ENCODE measurements at regions not wholly inside any gene's neighbourhood (a gene's known extent, or its start where the extent isn't known, plus 50 kb on each side); places are given as distances from the start of the nearest gene placed in this dataset.

GRCh38 chr12:87679251-87679650 is 349.9 kb downstream of the C12orf50 start:
- H3K9me3 ChIP-seq (ENCODE audit: low read length), result no peaks in the 10 kb centered on the region

GRCh38 chr12:87678453-87678852 is 350.7 kb downstream of the C12orf50 start:
- Histone ChIP-seq H3K36me3 (ENCODE audit: insufficient read depth, low read length) (no peaks in the 10 kb centered on the region), H3K79me2 (replicated peaks; ENCODE audit: insufficient read depth, low read length) (no peaks in the 10 kb centered on the region), H2AFZ (ENCODE audit: low read depth, low read length) (no peak overlapping the region), H3K4me2 (ENCODE audit: low read length) (no peak overlapping the region), H3K9ac (ENCODE audit: low read length) (no peak overlapping the region), H3K27ac (ENCODE audit: low read length) (no peak overlapping the region), H3K4me3 (ENCODE audit: low read length) (no peak overlapping the region), H3K9me3 (ENCODE audit: low read length) (no peaks in the 10 kb centered on the region), H4K20me1 (ENCODE audit: insufficient read depth) (no peaks in the 10 kb centered on the region), H3K9me2 (ENCODE audit: insufficient read depth, low read length) (no peaks in the 10 kb centered on the region), H3K27me3 (ENCODE audit: insufficient read depth, low read depth, low read length) (no peaks in the 10 kb centered on the region), H3F3A (ENCODE audit: insufficient read depth, low read length, poor library complexity, severe bottlenecking) (no peaks in the 10 kb centered on the region)
- TF ChIP-seq TAF1 (IDR thresholded peaks at IDR 0.05; ENCODE audit: low read depth) (no peak), REST (IDR thresholded peaks at IDR 0.05; ENCODE audit: borderline replicate concordance) (no peak), RAD21 (conservative IDR thresholded peaks at IDR 0.05) (no peak), POLR2AphosphoS5 (IDR thresholded peaks at IDR 0.05) (no peak), CTCF (IDR thresholded peaks at IDR 0.05; ENCODE audit: poor library complexity, severe bottlenecking) (no peak), MXI1 (conservative IDR thresholded peaks at IDR 0.05; ENCODE audit: poor library complexity, severe bottlenecking) (no peak), SMC3 (conservative IDR thresholded peaks at IDR 0.05; ENCODE audit: poor library complexity) (no peak)

More at GRCh38 chr12:87679251-87679650, 349.9 kb downstream of the C12orf50 start:
- no peaks in the 10 kb centered on the region for H3K27me3 ChIP-seq (ENCODE audit: insufficient read depth, low read depth, low read length)
- H4K20me1 ChIP-seq (ENCODE audit: insufficient read depth), result no peaks in the 10 kb centered on the region
- H3K4me3 ChIP-seq (ENCODE audit: low read length), result no peak overlapping the region
- H3K27ac ChIP-seq (ENCODE audit: low read length), result no peak overlapping the region
- H3K36me3 ChIP-seq (ENCODE audit: insufficient read depth, low read length), result no peaks in the 10 kb centered on the region
- H3K9me2 ChIP-seq (ENCODE audit: insufficient read depth, low read length), result no peaks in the 10 kb centered on the region
- H3K4me2 ChIP-seq (ENCODE audit: low read length), result no peak overlapping the region
- H3K79me2 ChIP-seq (replicated peaks; ENCODE audit: insufficient read depth, low read length), result no peaks in the 10 kb centered on the region
- no peak for TF ChIP-seq EP300 (conservative IDR thresholded peaks at IDR 0.05; ENCODE audit: poor library complexity, severe bottlenecking)
- TF ChIP-seq SMC3 (conservative IDR thresholded peaks at IDR 0.05; ENCODE audit: poor library complexity), result no peak
- no peak overlapping the region for H3K9ac ChIP-seq (ENCODE audit: low read length)
- no peaks in the 10 kb centered on the region for H3F3A ChIP-seq (ENCODE audit: insufficient read depth, low read length, poor library complexity, severe bottlenecking)
- H2AFZ ChIP-seq (ENCODE audit: low read depth, low read length), result no peak overlapping the region

- TF ChIP-seq EZH2 (IDR thresholded peaks at IDR 0.05; ENCODE audit: borderline replicate concordance, insufficient read depth, low read length, poor library complexity, severe bottlenecking) (no peak), CTCF (IDR thresholded peaks at IDR 0.05; ENCODE audit: poor library complexity, severe bottlenecking) (no peak), EP300 (conservative IDR thresholded peaks at IDR 0.05; ENCODE audit: poor library complexity, severe bottlenecking) (no peak), POLR2AphosphoS5 (IDR thresholded peaks at IDR 0.05) (no peak), REST (IDR thresholded peaks at IDR 0.05; ENCODE audit: borderline replicate concordance) (no peak), SMC3 (conservative IDR thresholded peaks at IDR 0.05; ENCODE audit: poor library complexity) (no peak), MXI1 (conservative IDR thresholded peaks at IDR 0.05; ENCODE audit: poor library complexity, severe bottlenecking) (no peak), TAF1 (IDR thresholded peaks at IDR 0.05; ENCODE audit: low read depth) (no peak), RAD21 (conservative IDR thresholded peaks at IDR 0.05) (no peak)
- no peaks in the 10 kb centered on the region for H3K27me3 ChIP-seq (ENCODE audit: insufficient read depth, low read depth, low read length)
- H3K4me3 ChIP-seq (ENCODE audit: low read length), result no peak overlapping the region
- no peaks in the 10 kb centered on the region for H4K20me1 ChIP-seq (ENCODE audit: insufficient read depth)
- no peaks in the 10 kb centered on the region for H3K9me2 ChIP-seq (ENCODE audit: insufficient read depth, low read length)
- no peak overlapping the region for H3K27ac ChIP-seq (ENCODE audit: low read length)
- no peaks in the 10 kb centered on the region for H3K9me3 ChIP-seq (ENCODE audit: low read length)
- no peaks in the 10 kb centered on the region for H3K36me3 ChIP-seq (ENCODE audit: insufficient read depth, low read length)
- H3F3A ChIP-seq (ENCODE audit: insufficient read depth, low read length, poor library complexity, severe bottlenecking), result no peaks in the 10 kb centered on the region
- no peak overlapping the region for H3K4me2 ChIP-seq (ENCODE audit: low read length)
- H2AFZ ChIP-seq (ENCODE audit: low read depth, low read length), result no peak overlapping the region
- no peak overlapping the region for H3K9ac ChIP-seq (ENCODE audit: low read length)
- no peaks in the 10 kb centered on the region for H3K79me2 ChIP-seq (replicated peaks; ENCODE audit: insufficient read depth, low read length)
Observed at GRCh38 chr12:87676731-87677130, 352.5 kb downstream of the C12orf50 start.

Data from neural cell (in vitro differentiated cells).